GM19240 (cell line): ENCODE measurements at regions not wholly inside any gene's neighbourhood (a gene's known extent, or its start where the extent isn't known, plus 50 kb on each side); places are given as distances from the start of the nearest gene placed in this dataset.

Experiments
- DNase-seq: peaks from one replicate; pipeline ENCODE4 v3.0.0; 2011; ENCODE audit warnings: low spot score; ENCODE audit not compliant: insufficient read length

DNA sequence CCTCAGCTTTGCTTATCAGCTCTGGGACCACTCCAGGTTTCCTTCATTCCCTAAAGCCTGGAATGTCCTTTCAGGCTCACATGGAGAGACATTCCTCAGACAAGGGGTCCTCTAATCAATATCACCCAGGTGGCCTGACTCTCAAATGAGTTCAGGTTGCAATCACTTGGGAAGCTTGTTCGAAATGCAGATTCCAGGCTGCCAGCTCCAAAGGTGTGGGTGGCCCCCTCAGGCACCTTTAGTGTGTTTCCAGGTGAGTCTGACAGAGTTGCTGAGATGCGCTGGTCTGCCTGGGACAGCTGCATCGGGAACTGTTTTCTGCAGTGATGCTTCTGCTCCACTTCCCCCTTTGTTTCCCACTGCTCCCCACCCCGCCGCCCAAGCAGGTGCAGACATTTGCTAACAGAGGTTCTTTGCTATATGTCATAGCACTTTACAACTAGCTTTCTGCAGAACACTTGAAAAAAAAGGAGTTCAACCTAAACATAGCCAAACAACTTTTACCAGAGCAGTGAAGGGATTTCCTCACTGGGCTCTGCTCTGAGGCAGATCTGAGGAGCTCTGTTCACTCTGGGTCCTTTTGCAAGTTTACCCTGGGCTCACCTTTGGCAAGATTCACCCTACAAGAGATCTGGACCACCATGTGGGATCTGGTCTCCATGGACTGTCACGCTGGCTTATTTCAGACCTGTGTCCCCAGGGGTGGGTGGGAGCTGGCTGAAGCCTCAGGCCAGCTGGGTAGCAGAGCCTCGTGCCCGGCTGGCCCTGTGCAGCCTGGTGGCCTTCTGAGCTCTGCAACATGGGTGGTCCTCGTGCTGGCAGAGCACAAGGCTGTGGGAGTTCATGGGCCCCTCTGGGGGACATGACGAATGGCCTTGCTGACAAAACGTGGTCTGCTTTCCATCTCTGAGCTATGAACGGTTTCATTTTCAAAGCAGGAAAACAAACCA, 539.6 kb downstream of the CCDC171 start:
- DNase-seq: no peak

DNA sequence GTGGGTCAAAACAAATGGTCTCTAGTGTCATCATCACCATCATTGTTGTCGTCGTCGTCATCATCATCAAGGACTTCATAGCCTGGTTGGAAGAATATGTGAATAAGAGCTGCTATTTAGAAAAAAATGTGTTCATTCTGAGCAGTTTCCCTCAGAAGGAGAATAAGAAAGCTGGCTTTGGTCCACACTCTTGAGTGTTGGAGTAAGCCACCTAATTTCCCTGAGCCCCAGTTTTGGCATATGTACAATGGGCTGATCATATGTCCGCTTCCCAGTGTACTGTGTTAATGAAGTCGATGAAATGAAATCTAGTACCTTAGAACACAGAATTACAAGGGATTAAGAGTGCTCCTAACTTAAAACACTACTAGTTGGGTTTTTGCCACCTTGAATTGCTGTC, 545.5 kb downstream of the CCDC171 start:
- DNase-seq: no peak

DNA sequence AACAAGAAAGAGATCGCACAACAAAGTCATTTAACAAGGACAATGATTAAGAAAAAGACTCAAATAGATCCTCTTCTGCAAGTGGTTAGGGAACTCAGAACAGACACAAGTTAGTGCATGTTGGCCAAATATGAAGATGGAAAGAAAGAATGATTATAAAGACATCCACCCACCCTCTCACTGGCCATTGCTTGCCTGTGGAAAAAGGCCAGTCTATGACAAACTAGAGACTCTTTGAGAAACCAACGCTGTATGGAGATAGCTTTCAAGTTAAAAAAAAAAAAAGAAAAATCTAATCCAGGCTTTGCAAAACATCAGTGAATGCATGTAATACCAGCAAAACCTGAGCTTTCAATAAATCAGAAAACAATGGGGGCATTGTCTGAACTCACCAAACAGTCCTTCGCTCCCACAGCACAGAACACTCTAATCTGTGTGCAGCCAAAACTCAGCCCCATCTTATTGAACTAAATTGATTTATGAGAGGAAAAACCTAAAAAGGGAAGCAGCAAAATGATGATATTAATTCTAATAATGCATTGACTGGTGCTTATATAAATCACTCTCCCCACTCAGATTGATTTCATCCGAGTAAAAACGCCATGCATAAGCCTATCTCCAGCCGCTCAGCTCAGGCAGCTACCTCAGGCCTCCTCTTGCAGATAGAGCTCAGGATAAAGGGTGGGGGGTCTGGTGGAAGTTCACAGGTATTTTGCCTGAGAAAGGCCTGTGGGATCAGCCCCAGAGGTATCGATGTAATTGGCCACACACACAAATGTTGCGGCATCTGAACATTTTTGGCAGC, 547.1 kb downstream of the CCDC171 start:
- DNase-seq: no peak

DNA sequence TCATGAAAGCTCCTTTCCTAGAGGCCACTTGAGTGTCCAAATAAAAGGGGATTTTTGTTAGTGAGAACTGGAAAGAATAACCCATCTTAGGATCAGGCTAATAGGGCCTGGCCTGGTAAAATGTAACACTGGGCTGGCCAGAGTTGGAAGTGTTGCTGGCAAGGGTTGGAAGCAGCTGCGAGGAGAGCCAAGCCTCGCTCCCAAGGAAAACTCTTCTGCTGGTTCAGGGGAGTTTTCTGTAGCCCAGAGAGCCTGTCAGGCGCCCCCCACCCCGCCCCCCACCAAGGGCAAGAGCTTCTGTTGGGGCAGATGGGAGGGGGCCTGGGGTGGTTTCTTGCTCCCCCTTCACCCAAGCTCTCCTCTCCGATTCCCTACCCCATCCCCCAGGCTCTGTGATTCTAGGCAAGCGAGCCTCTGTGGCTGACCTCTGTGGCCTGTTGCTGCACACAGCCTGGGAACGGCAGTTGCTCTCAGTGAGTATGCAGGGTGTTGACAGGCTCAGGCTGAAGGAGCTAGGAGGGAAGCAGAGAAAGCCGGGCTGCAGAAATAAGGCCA, 547.8 kb downstream of the CCDC171 start:
- no peak for DNase-seq

DNA sequence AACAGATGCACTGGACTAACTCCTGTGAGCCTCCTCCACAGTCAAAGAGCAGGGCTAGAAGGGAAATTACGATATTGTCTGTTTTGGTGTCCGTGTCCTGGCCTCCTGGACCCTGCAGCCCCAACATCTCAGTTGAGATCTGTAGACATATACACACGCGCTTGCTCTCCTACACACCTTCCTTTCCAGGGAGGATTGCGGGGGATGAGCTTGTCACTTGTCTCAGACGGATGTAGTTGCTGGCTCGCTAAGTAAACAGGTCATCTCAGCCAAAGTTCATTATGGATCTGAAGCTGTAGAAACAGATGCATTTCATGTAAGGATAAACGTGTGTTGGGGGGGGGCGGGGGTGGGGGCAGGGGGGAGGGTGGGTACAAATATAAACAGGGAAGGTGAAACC, 549.3 kb downstream of the CCDC171 start:
- no peak for DNase-seq

DNA sequence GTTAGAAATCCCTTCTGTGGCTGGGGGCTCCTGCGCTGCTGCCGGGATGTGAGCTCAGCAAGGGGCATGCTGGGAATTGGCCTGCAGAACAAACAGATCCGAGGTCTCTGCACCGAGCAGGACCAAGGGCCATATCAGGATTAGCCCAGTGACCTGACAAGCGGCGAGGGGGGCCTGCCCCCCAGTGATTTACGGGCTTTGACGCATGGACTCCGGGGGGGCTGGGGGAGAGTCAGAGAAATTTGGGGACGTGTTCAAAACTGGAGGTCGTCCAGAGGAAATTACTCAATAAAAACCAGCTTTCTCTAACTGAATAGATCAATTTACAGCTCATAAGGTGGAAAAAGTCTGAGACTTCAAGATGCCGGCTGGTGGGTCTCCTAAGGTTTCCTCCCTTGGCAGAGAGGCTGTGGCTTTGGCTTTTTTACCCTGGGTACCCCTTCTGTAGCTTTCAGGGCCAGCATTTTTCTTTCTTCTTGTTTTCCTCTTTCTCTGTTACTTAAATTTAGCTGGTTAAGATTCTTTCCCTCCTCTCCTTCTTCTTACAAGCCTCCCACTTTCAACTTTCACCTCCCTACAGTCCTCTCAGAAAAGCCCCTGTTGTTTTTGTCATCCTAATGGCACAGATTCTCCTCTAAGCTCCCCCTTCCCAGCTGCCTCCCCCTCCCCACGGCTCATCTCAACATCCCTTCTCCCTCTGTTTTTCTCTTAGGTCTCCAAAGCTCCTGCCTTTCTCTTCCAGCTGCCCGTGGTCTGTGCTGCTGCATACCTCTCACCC, 551.0 kb downstream of the CCDC171 start:
- DNase-seq: no peak

DNA sequence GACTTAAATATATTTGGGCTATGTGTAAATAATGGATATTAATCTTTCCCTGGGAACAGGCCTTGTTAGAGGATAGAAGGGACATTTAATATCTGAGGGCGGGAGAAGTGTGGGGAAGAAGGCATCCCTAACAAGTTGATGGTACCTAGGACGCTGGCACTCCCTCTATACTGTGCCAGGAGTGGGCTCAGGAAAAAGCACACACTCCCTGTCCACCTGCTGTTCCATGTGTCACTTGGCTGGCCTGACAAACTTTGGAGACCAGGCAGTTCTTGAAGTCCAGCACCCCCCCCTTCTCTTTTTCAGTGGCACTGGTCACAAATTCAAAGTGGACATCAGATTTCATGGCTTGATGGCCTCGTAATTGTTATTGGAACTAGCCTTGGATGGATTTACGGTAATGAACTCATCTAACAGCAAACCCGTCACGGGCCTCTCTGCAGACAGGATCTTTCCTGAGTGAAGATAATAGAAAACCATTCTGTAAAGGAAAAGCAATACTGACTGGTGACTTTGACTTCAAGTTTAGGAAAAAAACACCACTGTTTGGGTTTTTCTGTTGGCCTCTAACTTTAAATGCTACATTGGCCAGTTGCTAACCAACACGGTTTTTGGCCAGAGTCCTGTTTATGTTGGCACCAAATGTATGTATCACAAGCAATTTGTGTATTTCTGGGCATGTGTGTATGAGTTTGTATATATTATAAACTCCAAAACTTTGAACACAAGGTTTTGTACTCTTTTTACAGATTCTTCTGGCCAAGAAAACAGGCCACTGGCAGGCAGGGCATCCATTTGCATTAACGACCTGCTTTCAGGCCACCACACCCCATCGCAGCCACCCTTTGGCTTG, 552.6 kb downstream of the CCDC171 start:
- no peak for DNase-seq

DNA sequence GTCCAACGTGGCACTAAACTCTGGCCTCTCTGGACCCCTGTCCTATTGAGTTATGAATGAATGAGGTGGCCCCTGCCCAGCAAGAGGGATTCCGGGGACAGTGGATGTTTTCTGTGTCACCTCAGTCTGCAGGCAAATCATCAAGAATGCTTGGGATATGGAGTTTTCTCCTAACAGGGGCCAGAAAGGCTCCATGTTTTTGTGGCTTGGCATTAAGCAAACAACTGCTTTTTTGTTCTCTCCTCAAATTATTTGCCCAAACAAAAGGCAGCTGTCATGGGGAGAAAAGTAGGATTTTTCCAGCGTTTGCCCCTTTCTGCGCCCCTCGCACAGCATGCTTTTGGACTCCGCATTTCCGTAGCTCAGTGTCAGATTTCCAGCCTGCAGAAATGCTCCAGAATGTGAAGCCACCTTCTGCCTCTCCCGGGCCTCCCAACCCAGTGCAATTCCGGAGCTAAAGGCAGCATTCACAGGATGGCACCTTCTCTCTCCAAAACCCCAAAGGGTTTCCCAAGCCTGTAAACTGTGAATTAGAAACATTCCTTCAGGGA, 553.3 kb downstream of the CCDC171 start:
- no peak for DNase-seq

DNA sequence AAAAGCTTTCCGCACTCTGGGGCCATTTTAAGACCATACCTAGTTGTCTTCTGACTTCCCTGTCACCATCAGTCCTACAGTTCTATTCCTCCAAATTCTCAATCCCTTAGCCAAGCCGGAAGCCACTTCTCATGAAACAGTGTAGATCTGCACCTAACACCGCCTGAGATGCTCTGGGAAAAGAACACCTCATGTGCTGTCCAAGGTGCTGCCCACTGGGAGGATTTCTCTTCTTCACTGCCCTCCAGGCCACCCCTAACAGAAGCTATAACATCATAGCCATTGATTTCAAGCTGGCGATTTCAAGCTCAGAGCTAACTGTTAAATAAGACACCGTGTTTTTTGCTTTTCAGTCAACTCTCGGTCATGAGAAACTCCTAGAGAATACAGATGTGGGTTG, 559.3 kb downstream of the CCDC171 start:
- DNase-seq: no peak

DNA sequence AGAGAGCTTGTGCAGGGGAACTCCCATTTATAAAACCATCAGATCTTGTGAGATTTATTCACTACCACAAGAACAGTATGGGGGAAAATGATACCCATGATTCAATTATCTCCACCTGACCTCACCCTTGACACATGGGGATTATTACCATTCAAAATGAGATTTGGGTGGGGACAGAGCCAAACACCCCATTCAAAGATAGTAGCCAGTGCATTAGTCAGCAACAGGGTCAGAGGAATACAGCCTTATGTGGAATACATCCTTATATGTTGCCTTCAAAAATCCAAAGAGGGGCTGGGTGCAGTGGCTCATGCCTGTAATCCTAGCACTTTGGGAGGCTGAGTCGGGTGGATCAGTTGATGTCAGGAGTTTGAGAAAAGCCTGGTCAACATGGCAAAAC, 563.2 kb downstream of the CCDC171 start:
- DNase-seq: no peak

DNA sequence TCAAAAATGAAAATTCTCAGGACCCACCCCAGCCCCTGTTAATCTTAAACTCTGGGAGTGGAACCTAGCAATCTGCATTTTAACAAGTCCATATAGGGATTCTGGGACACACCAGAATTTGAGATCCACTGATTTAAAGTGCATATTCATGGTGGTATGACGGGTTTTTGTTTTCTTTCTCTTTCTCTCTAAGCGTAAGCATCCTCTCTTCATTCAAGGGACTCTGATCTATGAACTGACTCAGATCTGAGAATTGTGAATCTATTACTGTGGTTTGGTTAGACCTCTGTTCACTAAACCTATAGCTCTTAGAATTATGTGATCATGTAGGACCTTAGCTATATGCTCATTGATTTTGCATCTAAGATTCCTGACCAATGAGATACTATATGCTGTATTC, 565.2 kb downstream of the CCDC171 start:
- no peak for DNase-seq

DNA sequence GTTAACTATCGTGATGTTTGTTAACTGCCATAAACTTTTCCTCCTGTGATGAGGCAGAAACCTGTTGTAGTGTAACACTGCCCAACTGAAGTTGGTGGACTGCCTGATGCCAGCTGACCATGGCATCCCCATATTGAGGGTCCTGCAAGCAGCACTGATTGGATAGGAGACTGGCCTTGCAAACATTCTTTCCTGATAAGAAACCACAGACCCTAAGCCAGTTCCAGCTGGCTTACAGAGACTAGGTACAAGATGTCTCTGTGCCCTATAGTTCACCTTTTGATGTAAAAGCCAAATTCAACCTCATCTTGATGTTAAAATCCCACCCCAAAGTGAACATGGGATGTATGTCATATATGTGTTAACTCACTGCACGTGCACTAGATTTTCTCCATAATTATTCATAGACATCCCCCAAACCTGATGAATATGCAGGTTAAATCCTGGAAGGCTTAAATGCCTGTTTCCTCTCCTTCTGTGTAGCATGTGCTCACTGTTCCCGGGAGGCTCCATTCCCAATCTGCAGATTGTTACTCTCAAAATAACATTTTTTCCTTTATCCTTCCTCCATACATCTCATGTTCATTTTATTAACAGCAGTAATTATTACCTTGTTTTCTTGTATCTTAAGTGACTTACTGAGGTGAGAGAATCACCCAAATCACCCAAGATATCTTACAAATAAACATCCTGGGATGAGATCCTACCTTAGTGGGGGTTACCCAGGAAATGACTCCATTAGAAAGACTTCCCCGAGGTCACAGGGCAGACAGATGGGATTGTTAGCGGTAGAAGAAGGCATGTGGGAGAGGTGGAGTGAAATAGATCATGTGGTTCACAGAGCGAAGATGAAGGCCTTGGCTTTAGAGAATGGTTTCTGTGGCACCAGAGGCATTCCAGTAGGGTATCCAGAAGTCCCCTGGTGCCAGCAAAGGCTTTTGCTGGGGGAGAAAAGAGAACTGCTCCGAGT, 566.7 kb downstream of the CCDC171 start:
- no peak for DNase-seq

DNA sequence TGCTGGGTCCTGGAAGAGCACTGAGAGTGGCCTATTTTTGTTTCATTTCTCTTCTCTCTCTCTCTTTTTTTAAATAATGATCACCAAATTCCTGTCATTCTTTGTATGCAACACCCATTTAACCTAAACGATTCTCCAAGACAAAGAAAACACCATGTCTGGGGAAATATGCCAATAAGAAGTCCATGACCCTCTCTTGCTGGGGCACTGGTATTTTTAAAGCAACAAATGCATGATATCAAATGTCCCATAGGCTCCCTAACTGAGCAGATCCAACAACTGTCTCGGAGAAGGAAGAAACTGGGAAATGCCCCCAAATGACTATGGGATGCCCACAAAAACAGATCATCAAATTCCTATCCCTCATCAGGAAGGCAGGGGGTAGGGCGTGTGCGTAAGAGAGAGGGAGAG, 567.4 kb downstream of the CCDC171 start:
- no peak for DNase-seq

DNA sequence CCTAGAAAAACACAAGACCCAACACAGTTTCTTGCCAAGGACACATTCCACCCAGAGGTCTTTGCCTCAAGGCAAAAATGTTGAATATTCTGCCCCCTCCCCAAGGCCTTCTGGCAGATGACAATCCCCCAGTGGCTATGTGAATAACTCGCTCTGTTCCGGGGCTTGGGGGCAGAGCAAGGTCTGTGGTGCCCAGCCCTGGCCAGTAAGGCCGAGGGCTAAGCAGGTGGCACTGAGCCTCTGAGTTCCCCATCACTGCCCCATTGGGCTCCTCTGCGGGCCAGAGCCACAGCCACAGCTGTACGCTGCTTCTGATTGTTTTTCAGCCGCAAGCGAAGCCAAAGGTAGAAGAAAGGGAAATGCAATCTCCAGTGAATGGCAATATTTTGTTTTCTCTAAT, 567.9 kb downstream of the CCDC171 start:
- DNase-seq: no peak

DNA sequence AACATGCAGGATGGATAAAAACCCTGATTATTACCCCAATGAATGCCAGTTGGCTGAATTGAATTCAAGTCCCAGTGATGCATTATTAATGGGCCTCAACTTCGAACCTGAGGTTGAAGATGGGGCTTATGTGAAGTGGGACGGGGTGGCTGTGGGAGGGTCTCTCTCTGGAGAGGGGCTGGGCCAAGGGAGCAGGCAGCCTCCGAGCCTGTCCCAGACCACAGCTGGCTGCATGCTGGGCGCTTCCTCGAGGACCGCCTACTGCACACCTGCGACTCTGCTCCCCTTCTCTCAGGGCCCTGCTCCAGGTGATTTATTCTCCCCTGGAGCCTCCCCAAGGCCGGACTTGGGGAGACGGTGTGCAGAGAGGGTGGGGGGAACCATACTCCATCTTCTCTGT, 568.3 kb downstream of the CCDC171 start:
- no peak for DNase-seq

DNA sequence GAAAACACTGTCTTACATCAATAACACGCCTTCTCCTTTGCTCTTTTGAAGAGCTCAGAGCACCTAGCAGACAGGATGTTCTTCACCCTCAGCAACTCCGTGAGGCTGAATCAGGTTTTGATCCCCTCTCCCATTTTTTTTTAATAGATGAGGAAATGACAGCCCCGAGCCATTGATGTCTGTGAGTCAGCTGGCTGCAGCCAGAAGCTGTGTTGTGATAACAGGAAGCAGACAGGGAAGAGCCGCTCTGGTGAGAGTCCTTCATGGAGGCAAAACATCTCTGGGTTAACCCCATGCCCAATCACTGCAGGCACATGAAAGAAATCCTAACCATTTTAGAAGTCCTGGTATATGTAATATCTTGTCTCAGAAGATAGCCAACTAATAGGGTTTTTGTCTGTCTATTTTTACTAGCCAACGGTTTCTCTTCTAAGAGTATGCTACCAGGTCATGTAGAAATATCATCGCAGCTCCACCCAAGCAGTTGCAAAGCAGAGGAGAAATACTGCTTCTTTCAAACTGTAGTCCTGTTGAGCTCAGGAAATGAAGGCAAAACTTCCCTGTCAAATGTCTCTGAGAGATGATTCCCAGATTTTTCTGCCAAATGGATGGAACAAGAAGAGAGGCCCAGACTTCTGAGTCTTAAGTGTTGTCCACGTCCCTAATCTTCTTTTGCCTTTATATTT, 568.9 kb downstream of the CCDC171 start:
- DNase-seq: no peak

DNA sequence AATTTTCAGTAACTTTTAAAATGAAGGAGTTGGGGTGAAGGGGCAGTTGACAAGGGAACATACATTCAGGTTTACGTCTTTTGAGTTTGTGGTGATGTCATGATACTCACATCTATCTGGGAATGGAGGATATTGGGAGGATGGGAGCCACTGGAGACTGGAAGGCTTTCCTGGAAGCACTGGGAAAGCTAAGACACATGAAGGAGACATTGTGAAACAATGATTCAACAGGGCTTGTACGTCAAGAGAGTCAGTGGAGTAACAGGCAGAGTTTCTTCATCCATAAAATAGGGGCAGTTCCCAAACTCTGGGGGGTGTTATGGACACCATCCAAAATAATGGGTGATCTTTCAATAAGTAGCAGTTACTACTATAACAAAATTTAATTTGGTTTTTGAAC, 572.8 kb downstream of the CCDC171 start:
- DNase-seq: no peak

DNA sequence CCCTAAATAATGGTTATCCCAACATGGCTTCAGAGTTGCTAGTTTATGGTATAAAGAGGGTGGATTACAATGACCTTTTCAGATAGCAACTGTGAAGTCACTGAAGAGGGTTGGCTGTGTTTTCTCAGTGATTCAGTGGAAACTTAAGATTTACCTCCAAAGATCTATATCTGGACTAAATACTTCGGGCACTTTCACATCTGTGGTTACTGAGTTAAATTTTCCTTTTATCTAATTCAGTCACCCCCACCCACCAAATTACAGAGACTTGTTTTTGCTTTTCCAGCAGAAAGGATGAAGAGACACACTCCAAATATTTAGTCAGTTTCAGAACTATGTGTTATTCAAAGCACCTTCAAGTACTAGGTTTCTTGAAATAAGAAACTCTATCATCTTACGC, 573.2 kb downstream of the CCDC171 start:
- no peak for DNase-seq
